Nephron (organoid): ENCODE measurements at regions not wholly inside any gene's neighbourhood (a gene's known extent, or its start where the extent isn't known, plus 50 kb on each side); places are given as distances from the start of the nearest gene placed in this dataset.

Experiments
- H3K27ac Mint-ChIP-seq, 3 experiments: 2 replicates each; pipeline ENCODE4 v1.8.0; 2020; ENCODE audit warnings: mixed read lengths in 3 of 3, mild to moderate bottlenecking in 2 of 3, moderate library complexity in 1 of 3
- H3K27me3 Mint-ChIP-seq: 2 replicates; pipeline ENCODE4 v1.8.0; 2021; ENCODE audit warnings: low read depth, mild to moderate bottlenecking, moderate library complexity, mixed read lengths
- H3K36me3 Mint-ChIP-seq: 2 replicates; pipeline ENCODE4 v1.8.0; 2020; ENCODE audit warnings: low read depth, mixed read lengths
- H3K4me1 Mint-ChIP-seq: 2 replicates; pipeline ENCODE4 v1.8.0; 2020; ENCODE audit warnings: mixed read lengths
- H3K4me3 Mint-ChIP-seq, 3 experiments: 2 replicates each; pipeline ENCODE4 v1.8.0; 2020; ENCODE audit warnings: mild to moderate bottlenecking in 3 of 3, mixed read lengths in 3 of 3, moderate library complexity in 2 of 3
- H3K9me3 Mint-ChIP-seq: 2 replicates; pipeline ENCODE4 v1.8.0; 2020; ENCODE audit warnings: mixed read lengths
- CTCF ChIP-seq, 3 experiments: fragments of 200-600 bp; sonication (generic); IDR thresholded peaks; one replicate each; pipeline ENCODE4 v1.5.0; 2021; ENCODE audit warnings: antibody characterized with exemption in 3 of 3; ENCODE audit not compliant: unreplicated experiment in 3 of 3

DNA sequence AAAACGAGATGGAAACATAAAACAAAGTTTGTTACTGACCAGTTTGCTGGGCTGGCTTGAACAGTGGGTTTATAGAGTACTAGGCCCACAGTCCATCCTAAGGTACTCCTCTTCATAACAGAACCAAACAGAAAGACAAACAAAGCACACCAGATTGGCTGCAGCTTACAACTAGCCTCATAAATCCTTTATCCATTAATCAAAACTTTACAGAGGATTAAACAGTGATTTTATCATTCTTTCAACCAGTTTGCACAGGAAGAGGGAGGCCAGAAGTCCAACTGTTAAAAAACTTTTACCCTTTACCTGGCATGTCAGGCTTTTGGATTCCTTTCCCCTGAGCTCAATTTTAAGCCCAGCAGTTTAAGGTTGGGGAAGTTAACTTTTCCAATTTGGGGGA, 1467.6 kb downstream of the MAT2B start:
- no peak overlapping the region for H3K4me3 Mint-ChIP-seq
- no peak overlapping the region for H3K27ac Mint-ChIP-seq
- H3K4me1 Mint-ChIP-seq = no peaks in the 10 kb centered on the region
- H3K9me3 Mint-ChIP-seq = peaks cover 37% of the 10 kb centered on the region
- TF ChIP-seq CTCF (IDR thresholded peaks at IDR 0.05; ENCODE audit: unreplicated experiment in 3 of 3) = no peak
- H3K27me3 Mint-ChIP-seq = no peaks in the 10 kb centered on the region
- no peaks in the 10 kb centered on the region for H3K36me3 Mint-ChIP-seq

DNA sequence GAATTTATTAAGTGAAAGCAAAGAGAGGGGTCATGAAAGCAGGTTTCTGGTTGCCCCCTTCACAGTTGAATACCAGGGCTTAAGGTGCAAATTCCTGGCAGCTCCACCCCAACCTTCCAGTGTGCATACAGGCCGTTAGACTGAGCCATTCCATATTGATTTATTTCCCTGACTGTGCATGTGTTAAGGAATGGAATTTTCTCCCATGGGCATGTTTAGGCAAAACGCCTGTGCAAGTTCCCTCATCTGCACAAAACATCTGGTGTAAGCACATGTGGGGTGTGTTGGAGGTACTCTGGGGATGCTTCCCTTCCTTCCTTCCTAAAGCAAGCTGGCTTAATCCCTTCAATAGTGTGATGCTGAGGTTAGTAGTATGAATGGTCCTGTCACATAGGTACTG, 1470.6 kb downstream of the MAT2B start:
- H3K9me3 Mint-ChIP-seq = peaks cover 36% of the 10 kb centered on the region
- H3K4me1 Mint-ChIP-seq = no peaks in the 10 kb centered on the region
- no peak overlapping the region for H3K27ac Mint-ChIP-seq
- no peaks in the 10 kb centered on the region for H3K27me3 Mint-ChIP-seq
- H3K36me3 Mint-ChIP-seq = no peaks in the 10 kb centered on the region
- no peak overlapping the region for H3K4me3 Mint-ChIP-seq
- no peak for TF ChIP-seq CTCF (IDR thresholded peaks at IDR 0.05; ENCODE audit: unreplicated experiment in 3 of 3)

DNA sequence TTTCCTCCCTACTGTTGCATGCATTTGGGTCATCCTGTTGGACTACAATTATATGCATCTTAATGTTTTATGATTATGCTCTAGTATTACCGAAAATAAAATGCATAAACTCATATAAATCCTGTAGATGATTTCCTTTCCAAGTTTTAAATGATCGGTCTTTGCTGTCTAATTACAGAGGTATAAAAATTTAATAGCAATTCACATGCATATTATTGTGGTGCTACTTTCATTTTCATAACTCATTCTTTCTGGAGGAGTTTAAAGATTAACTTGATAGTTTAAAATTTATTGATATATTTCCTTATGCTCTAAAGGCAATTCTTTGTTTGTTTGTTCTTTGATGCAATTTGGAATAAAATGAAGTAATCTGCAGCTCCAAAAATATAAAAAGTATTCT, 1475.1 kb downstream of the MAT2B start:
- Mint-ChIP-seq H3K27me3 (no peaks in the 10 kb centered on the region), H3K9me3 (peaks cover 20% of the 10 kb centered on the region), H3K4me3 (no peak overlapping the region), H3K4me1 (no peaks in the 10 kb centered on the region), H3K27ac (no peak overlapping the region), H3K36me3 (no peaks in the 10 kb centered on the region)
- no peak for TF ChIP-seq CTCF (IDR thresholded peaks at IDR 0.05; ENCODE audit: unreplicated experiment in 3 of 3)

- no peak overlapping the region for H3K4me3 Mint-ChIP-seq
- TF ChIP-seq CTCF (IDR thresholded peaks at IDR 0.05; ENCODE audit: unreplicated experiment in 3 of 3) = no peak
- no peaks in the 10 kb centered on the region for H3K27me3 Mint-ChIP-seq
- H3K27ac Mint-ChIP-seq = no peak overlapping the region
- H3K4me1 Mint-ChIP-seq = no peaks in the 10 kb centered on the region
- H3K9me3 Mint-ChIP-seq = no peaks in the 10 kb centered on the region
- H3K36me3 Mint-ChIP-seq = no peaks in the 10 kb centered on the region
These were observed 1492.7 kb downstream of the MAT2B start for GRCh38 chr5:164998142-164998541.

DNA sequence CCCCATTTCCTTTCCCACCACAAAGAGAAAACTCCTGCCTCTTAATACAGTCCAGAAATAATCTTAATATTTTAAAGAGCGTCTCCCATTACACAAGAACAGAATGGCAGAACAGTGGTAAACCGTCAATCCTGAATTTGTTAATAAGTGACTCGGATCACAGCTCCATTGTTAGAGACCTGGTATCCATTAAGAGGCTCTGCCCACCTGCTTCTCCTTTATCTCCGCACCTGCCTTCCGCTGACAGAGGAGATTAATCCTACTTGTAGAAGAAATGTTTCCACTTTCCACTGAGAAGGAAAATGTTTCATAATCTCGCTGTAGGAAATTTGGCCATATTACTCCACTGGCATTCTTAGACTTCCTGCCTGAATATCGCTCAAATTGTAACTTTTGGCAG, 1493.2 kb downstream of the MAT2B start:
- no peaks in the 10 kb centered on the region for H3K36me3 Mint-ChIP-seq
- H3K4me1 Mint-ChIP-seq = no peaks in the 10 kb centered on the region
- no peaks in the 10 kb centered on the region for H3K27me3 Mint-ChIP-seq
- no peak for TF ChIP-seq CTCF (IDR thresholded peaks at IDR 0.05; ENCODE audit: unreplicated experiment in 3 of 3)
- H3K4me3 Mint-ChIP-seq = no peak overlapping the region
- no peaks in the 10 kb centered on the region for H3K9me3 Mint-ChIP-seq
- no peak overlapping the region for H3K27ac Mint-ChIP-seq

GRCh38 chr5:165000479-165001190, 1495.2 kb downstream of the MAT2B start:
- no peaks in the 10 kb centered on the region for H3K27me3 Mint-ChIP-seq
- no peak for TF ChIP-seq CTCF (IDR thresholded peaks at IDR 0.05; ENCODE audit: unreplicated experiment in 3 of 3)
- H3K4me3 Mint-ChIP-seq = no peak overlapping the region
- no peak overlapping the region for H3K27ac Mint-ChIP-seq
- H3K4me1 Mint-ChIP-seq = no peaks in the 10 kb centered on the region
- no peaks in the 10 kb centered on the region for H3K9me3 Mint-ChIP-seq
- no peaks in the 10 kb centered on the region for H3K36me3 Mint-ChIP-seq
